Vagina (tissue), 2 donors: ENCODE measurements at regions not wholly inside any gene's neighbourhood (a gene's known extent, or its start where the extent isn't known, plus 50 kb on each side); places are given as distances from the start of the nearest gene placed in this dataset.

Experiments used
- DNase-seq, 2 donors: peaks; one replicate each; pipeline ENCODE4 v3.0.0-alpha.2; 2017; ENCODE audit errors: extremely low spot score in 2 of 2
- H3K27ac ChIP-seq: fragments of 200-600 bp; sonication (generic); one replicate; pipeline ENCODE4 v1.5.1; 2019
- H3K27me3 ChIP-seq: fragments of 200-600 bp; sonication (generic); one replicate; pipeline ENCODE4 v1.5.1; 2019
- H3K36me3 ChIP-seq, 2 donors: fragments of 200-600 bp; sonication (generic); one replicate each; pipeline ENCODE4 v1.5.1; 2017 to 2019
- H3K4me1 ChIP-seq: fragments of 200-600 bp; sonication (generic); one replicate; pipeline ENCODE4 v1.5.1; 2019
- H3K4me3 ChIP-seq, 2 donors: fragments of 200-600 bp; sonication (generic); 1 replicate in 1 of 2; 2 replicates in 1 of 2; pipeline ENCODE4 v1.5.1; 2016 to 2019
- H3K9me3 ChIP-seq: fragments of 200-600 bp; sonication (generic); one replicate; pipeline ENCODE4 v1.5.1; 2019
- CTCF ChIP-seq, 3 experiments: fragments of 450-650 bp in 2 of 3; fragments of 200-600 bp in 1 of 3; sonication (generic) in 1 of 3; IDR thresholded peaks; one replicate each; pipeline ENCODE4 v1.5.1; 2017 to 2019; ENCODE audit warnings: antibody characterized with exemption in 3 of 3, mild to moderate bottlenecking in 2 of 3, moderate library complexity in 2 of 3
- POLR2A ChIP-seq, 2 donors: fragments of 450-650 bp; IDR thresholded peaks; one replicate each; pipeline ENCODE4 v1.6.1; 2017; ENCODE audit warnings: antibody characterized with exemption in 2 of 2, mild to moderate bottlenecking in 2 of 2, moderate library complexity in 2 of 2
- POLR2AphosphoS5 ChIP-seq, 2 donors: sonication (generic); formaldehyde crosslinking; IDR thresholded peaks; one replicate each; pipeline ENCODE4 v1.9.0; 2017; ENCODE audit warnings: antibody characterized with exemption in 2 of 2, mild to moderate bottlenecking in 2 of 2, low read depth in 1 of 2; ENCODE audit not compliant: insufficient read depth in 1 of 2
- intact Hi-C: fragments of 100-400 bp; cut with DNase I; formaldehyde crosslinking; loops from one replicate; pipeline ENCODE4 v1.15.1; 2023

GRCh38 chr7:19405541-19405940 is 260.3 kb upstream of the FERD3L start:
- no peak for TF ChIP-seq POLR2A (IDR thresholded peaks at IDR 0.05)
- no peak for TF ChIP-seq CTCF (IDR thresholded peaks at IDR 0.05)
- TF ChIP-seq POLR2AphosphoS5 (IDR thresholded peaks at IDR 0.05; ENCODE audit: insufficient read depth in 1 of 2, low read depth in 1 of 2): no peak
- H3K4me3 ChIP-seq: no peak overlapping the region
- H3K4me1 ChIP-seq: no peaks in the 10 kb centered on the region
- H3K9me3 ChIP-seq: no peaks in the 10 kb centered on the region
- intact Hi-C loops: no loop called here
- H3K27me3 ChIP-seq: no peaks in the 10 kb centered on the region
- H3K36me3 ChIP-seq: no peaks in the 10 kb centered on the region
- H3K27ac ChIP-seq: no peak overlapping the region
- no peak for DNase-seq

GRCh38 chr7:19404912-19405329 is 259.7 kb upstream of the FERD3L start:
- TF ChIP-seq CTCF (IDR thresholded peaks at IDR 0.05): no peak
- TF ChIP-seq POLR2AphosphoS5 (IDR thresholded peaks at IDR 0.05; ENCODE audit: insufficient read depth in 1 of 2, low read depth in 1 of 2): no peak
- TF ChIP-seq POLR2A (IDR thresholded peaks at IDR 0.05): no peak
- Histone ChIP-seq H3K27ac (no peak overlapping the region), H3K9me3 (no peaks in the 10 kb centered on the region), H3K4me3 (no peak overlapping the region), H3K36me3 (no peaks in the 10 kb centered on the region), H3K27me3 (no peaks in the 10 kb centered on the region), H3K4me1 (no peaks in the 10 kb centered on the region)
- DNase-seq: no peak
- intact Hi-C loops: no loop called here

- intact Hi-C loops: no loop called here
- TF ChIP-seq CTCF (IDR thresholded peaks at IDR 0.05): no peak
- TF ChIP-seq POLR2A (IDR thresholded peaks at IDR 0.05): no peak
- no peak for TF ChIP-seq POLR2AphosphoS5 (IDR thresholded peaks at IDR 0.05; ENCODE audit: insufficient read depth in 1 of 2, low read depth in 1 of 2)
These were observed 258.5 kb upstream of the FERD3L start for GRCh38 chr7:19403691-19404090.

GRCh38 chr7:19401461-19401860 is 256.2 kb upstream of the FERD3L start:
- Histone ChIP-seq H3K4me1 (no peaks in the 10 kb centered on the region), H3K36me3 (no peaks in the 10 kb centered on the region), H3K27me3 (no peaks in the 10 kb centered on the region), H3K4me3 (no peak overlapping the region), H3K27ac (no peak overlapping the region), H3K9me3 (no peaks in the 10 kb centered on the region)
- DNase-seq: no peak
- intact Hi-C loops: no loop called here
- TF ChIP-seq POLR2A (IDR thresholded peaks at IDR 0.05): no peak
- no peak for TF ChIP-seq POLR2AphosphoS5 (IDR thresholded peaks at IDR 0.05; ENCODE audit: insufficient read depth in 1 of 2, low read depth in 1 of 2)
- TF ChIP-seq CTCF (IDR thresholded peaks at IDR 0.05): no peak

More at GRCh38 chr7:19403691-19404090, 258.5 kb upstream of the FERD3L start:
- no peak overlapping the region for H3K27ac ChIP-seq
- DNase-seq: no peak
- H3K4me1 ChIP-seq: no peaks in the 10 kb centered on the region
- no peaks in the 10 kb centered on the region for H3K9me3 ChIP-seq
- no peak overlapping the region for H3K4me3 ChIP-seq
- H3K27me3 ChIP-seq: no peaks in the 10 kb centered on the region
- H3K36me3 ChIP-seq: no peaks in the 10 kb centered on the region

GRCh38 chr7:19400758-19401254 is 255.6 kb upstream of the FERD3L start:
- no peak for TF ChIP-seq POLR2AphosphoS5 (IDR thresholded peaks at IDR 0.05; ENCODE audit: insufficient read depth in 1 of 2, low read depth in 1 of 2)
- no peak for TF ChIP-seq CTCF (IDR thresholded peaks at IDR 0.05)
- H3K36me3 ChIP-seq: no peaks in the 10 kb centered on the region
- no peak for DNase-seq
- no peak overlapping the region for H3K4me3 ChIP-seq
- H3K27me3 ChIP-seq: no peaks in the 10 kb centered on the region
- no peak overlapping the region for H3K27ac ChIP-seq
- intact Hi-C loops: no loop called here
- H3K4me1 ChIP-seq: no peaks in the 10 kb centered on the region
- H3K9me3 ChIP-seq: no peaks in the 10 kb centered on the region
